AG09309 (cell line): ENCODE measurements at regions not wholly inside any gene's neighbourhood (a gene's known extent, or its start where the extent isn't known, plus 50 kb on each side); places are given as distances from the start of the nearest gene placed in this dataset.

Experiments used
- DNase-seq: peaks from one replicate; pipeline ENCODE4 v3.0.0-alpha.2; 2010; ENCODE audit warnings: low read depth
- H3K4me3 ChIP-seq: 2 replicates; pipeline ENCODE4 v1.5.1; 2011; ENCODE audit warnings: mild to moderate bottlenecking, low read depth, low read length, moderate library complexity; ENCODE audit not compliant: control insufficient read depth
- TF ChIP-seq, protein P1 (sequence below): IDR thresholded peaks from 2 replicates; pipeline ENCODE4 v1.5.1; 2011; ENCODE audit warnings: mild to moderate bottlenecking, low read depth, low read length, inconsistent platforms; ENCODE audit not compliant: insufficient read depth, control insufficient read depth; ENCODE audit errors: missing control alignments

DNA sequence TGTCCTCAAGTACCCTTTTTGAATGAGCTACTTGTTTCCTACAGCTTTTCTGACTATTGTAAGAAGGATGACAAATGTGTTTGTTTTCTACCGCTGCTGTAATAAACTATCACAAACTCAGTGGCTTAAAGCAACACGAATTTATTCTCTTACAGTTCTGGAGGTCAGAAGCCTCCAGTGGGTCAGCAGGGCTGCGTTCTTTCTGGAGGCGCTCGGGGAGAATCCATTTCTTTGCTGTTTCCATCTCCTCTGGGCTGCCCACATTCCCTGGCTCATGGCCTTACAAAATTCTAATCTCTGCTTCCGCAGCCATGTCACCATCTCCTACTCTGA, 128.5 kb downstream of the SPP2 start:
- TF ChIP-seq, protein P1, sequence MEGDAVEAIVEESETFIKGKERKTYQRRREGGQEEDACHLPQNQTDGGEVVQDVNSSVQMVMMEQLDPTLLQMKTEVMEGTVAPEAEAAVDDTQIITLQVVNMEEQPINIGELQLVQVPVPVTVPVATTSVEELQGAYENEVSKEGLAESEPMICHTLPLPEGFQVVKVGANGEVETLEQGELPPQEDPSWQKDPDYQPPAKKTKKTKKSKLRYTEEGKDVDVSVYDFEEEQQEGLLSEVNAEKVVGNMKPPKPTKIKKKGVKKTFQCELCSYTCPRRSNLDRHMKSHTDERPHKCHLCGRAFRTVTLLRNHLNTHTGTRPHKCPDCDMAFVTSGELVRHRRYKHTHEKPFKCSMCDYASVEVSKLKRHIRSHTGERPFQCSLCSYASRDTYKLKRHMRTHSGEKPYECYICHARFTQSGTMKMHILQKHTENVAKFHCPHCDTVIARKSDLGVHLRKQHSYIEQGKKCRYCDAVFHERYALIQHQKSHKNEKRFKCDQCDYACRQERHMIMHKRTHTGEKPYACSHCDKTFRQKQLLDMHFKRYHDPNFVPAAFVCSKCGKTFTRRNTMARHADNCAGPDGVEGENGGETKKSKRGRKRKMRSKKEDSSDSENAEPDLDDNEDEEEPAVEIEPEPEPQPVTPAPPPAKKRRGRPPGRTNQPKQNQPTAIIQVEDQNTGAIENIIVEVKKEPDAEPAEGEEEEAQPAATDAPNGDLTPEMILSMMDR: no peak
- no peak for DNase-seq
- H3K4me3 ChIP-seq: no peak overlapping the region

DNA sequence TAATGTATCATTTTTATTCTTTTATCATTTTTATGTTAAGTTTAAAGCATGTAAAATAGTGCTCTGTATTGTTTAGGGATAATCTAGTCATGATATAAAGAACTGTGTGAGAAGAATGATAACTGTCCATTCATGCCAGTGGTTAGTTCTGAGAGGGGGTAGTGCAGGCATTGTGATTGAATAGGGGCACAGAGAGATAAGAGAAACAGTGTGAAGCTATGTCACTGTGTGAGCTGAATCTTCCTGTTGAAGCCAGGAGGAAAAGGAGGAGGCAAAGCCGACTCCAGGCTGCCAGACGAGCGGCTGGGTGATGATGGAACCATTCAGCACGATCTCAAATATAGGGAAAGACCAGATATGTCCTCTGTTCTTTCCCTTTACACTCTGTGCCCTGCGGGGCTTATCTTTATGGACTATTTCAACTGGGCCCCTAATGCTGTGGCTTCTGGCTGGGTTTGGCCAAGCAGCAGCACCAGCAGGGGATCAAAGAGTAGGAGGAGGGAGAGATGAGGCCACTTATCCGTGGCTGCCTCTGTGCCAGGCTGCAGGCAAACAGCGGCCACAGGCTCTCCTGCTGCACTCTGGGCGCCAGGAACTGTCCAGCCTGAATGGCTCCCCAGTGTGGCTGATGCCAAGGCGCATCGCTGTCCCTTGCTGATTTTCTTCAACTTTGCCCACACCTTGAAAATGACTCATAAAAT, 128.0 kb downstream of the SPP2 start:
- no peak overlapping the region for H3K4me3 ChIP-seq
- DNase-seq: no peak
- TF ChIP-seq, protein P1: no peak

DNA sequence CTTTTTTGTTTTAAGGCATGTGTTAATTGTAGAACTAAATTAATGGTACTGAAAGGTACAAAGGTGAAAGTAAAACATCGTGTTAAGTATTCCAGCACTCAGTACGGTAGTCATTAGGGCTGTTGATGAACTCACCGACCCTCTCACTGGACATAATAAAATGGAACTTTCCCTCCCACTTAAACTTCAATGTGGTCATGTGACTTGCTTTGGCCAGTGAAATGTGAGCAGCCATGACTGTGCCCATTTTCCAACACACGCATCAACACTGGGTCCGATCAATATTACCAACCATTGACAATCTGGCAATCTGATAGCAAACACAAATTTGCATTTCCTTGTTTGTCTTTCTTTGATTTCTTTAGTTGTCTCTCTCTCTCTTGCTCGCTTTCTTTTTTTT, 125.1 kb downstream of the SPP2 start:
- H3K4me3 ChIP-seq: no peak overlapping the region
- TF ChIP-seq, protein P1: no peak
- DNase-seq: no peak

DNA sequence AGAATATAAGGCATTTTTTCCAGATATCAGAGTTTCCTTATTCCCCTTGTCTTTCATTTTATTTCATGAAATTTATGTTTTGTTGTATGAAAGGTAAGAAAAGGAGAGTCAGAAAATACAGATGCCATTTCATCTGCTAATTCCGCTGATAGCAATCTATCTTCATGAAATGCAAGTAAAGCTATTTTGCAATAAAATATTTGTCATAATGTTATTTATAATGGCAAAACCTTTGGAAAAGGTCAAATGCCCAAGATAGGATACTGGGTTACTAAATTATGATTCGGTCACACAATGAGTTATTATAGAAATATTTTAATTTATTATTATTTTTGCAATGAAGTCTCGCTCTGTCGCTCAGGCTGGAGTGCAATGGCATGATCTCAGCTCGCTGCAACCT, 124.2 kb downstream of the SPP2 start:
- no peak overlapping the region for H3K4me3 ChIP-seq
- DNase-seq: no peak
- TF ChIP-seq, protein P1: no peak

DNA sequence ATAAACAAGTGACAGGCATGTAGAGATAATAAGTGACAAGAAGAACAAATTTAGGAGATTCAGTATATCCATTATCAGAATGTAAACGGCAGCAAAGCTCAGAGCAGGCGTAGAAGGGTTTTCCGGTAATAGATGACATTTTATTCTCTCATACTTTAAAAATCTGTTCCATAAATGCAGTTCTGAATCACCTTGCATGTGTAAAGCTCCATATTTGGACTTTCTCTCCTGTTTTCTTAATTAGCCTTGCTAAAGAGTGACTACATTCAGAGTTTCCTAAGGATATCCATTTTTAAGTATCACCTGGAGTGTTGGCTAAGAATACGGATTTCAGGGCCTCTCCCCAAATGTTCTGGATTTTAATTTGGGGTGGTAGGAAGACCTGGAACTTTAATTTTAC, 122.0 kb downstream of the SPP2 start:
- TF ChIP-seq, protein P1: no peak
- no peak for DNase-seq
- H3K4me3 ChIP-seq: no peak overlapping the region

DNA sequence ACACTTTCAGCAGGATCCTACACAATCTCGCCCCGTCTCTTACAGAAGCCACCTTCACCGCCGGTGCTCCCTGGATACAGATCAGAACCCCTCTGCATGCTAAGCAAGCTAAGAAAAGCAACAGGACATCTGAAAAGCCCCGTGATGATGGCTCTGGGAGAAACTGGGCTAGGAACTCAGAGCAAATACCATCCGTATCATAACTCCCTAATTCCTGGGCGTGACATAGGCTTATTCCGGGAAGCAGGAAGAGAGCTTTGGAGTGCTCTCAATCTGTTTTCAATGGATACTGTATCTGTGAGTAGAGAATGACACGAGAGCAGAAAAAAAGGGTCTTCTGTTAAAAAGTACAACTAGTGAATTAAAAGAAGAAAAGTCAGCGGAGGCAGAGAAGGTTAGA, 121.6 kb downstream of the SPP2 start:
- DNase-seq: no peak
- TF ChIP-seq, protein P1: no peak
- H3K4me3 ChIP-seq: no peak overlapping the region

DNA sequence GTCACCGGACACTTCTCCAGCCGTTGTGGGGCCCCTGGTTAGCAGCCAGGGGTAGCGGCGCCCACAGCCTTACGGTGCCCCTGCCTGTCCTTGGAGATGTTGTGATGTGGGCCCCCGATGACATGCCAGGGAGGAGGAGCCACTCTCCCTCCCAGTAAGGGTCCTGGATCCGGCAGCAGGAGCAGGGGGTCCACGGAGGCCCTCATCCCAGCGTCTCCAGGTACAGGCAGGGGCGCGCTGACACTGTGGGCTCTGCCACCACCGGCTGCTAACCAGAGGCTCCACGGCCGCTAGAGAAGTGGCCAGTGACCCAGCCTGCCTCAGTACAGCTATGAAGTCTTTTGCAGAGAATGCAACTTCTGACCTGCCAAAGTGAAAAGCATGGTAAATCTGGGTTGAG, 121.2 kb downstream of the SPP2 start:
- no peak overlapping the region for H3K4me3 ChIP-seq
- DNase-seq: no peak
- TF ChIP-seq, protein P1: no peak
